Neuronal stem cell (in vitro differentiated cells): ENCODE measurements at regions not wholly inside any gene's neighbourhood (a gene's known extent, or its start where the extent isn't known, plus 50 kb on each side); places are given as distances from the start of the nearest gene placed in this dataset.

ENCODE experiments used
- DNase-seq: peaks from one replicate; pipeline ENCODE4 v3.0.0-alpha.2; 2013; ENCODE audit warnings: low spot score
- H2AFZ ChIP-seq: one replicate; pipeline ENCODE4 v1.6.1; 2013; ENCODE audit warnings: mild to moderate bottlenecking, low read length, inconsistent platforms
- H2AK5ac ChIP-seq: 2 replicates; pipeline ENCODE4 v1.6.1; 2013; ENCODE audit warnings: low read depth, mild to moderate bottlenecking, inconsistent platforms, low read length, moderate library complexity, mixed read lengths
- H2BK120ac ChIP-seq: 2 replicates; pipeline ENCODE4 v1.6.1; 2013; ENCODE audit warnings: low read depth, mild to moderate bottlenecking, inconsistent platforms, low read length, moderate library complexity, mixed read lengths
- H2BK12ac ChIP-seq: one replicate; pipeline ENCODE4 v1.6.1; 2013; ENCODE audit warnings: low read length, inconsistent platforms
- H2BK15ac ChIP-seq: 2 replicates; pipeline ENCODE4 v1.6.1; 2013; ENCODE audit warnings: mild to moderate bottlenecking, low read length, inconsistent platforms, mixed read lengths
- H2BK5ac ChIP-seq: one replicate; pipeline ENCODE4 v1.6.1; 2013; ENCODE audit warnings: inconsistent platforms, mild to moderate bottlenecking, low read length, moderate library complexity
- H3K14ac ChIP-seq: one replicate; pipeline ENCODE4 v1.6.1; 2013; ENCODE audit warnings: low read length, inconsistent platforms
- H3K18ac ChIP-seq: 2 replicates; pipeline ENCODE4 v1.6.1; 2013; ENCODE audit warnings: low read length, inconsistent platforms
- H3K23ac ChIP-seq: 2 replicates; pipeline ENCODE4 v1.6.1; 2013; ENCODE audit warnings: low read depth, mild to moderate bottlenecking, mixed read lengths, low read length, inconsistent platforms; ENCODE audit not compliant: poor library complexity
- H3K27ac ChIP-seq: replicated peaks from 3 replicates; pipeline ENCODE4 v1.5.1; 2013; ENCODE audit warnings: low read length, inconsistent platforms
- H3K27me3 ChIP-seq, 3 experiments: 2 replicates each; pipeline ENCODE4 v1.6.1; 2013; ENCODE audit warnings: low read length in 3 of 3, mild to moderate bottlenecking in 2 of 3, inconsistent platforms in 1 of 3, low read depth in 1 of 3, mixed read lengths in 1 of 3, moderate library complexity in 1 of 3; ENCODE audit not compliant: control insufficient read depth in 3 of 3, insufficient read depth in 3 of 3
- H3K36me3 ChIP-seq, 2 donors: replicated peaks in 1 of 2; 2 replicates each; pipeline ENCODE4 v1.6.1; 2013; ENCODE audit warnings: low read length in 2 of 2; ENCODE audit not compliant: control insufficient read depth in 2 of 2, insufficient read depth in 2 of 2
- H3K4ac ChIP-seq: 2 replicates; pipeline ENCODE4 v1.6.1; 2013; ENCODE audit warnings: inconsistent platforms, mild to moderate bottlenecking, low read length, moderate library complexity
- H3K4me1 ChIP-seq, 2 donors: 1 replicate in 1 of 2; 2 replicates in 1 of 2; pipeline ENCODE4 v1.6.1; 2013; ENCODE audit warnings: low read length in 2 of 2, low read depth in 1 of 2; ENCODE audit not compliant: control insufficient read depth in 2 of 2, insufficient read depth in 1 of 2
- H3K4me2 ChIP-seq: one replicate; pipeline ENCODE4 v1.6.1; 2013; ENCODE audit warnings: mild to moderate bottlenecking, low read length, inconsistent platforms; ENCODE audit not compliant: insufficient read depth, poor library complexity, severe bottlenecking
- H3K4me3 ChIP-seq, 2 donors: 2 replicates each; pipeline ENCODE4 v1.5.1; 2013; ENCODE audit warnings: low read length in 2 of 2, mild to moderate bottlenecking in 2 of 2, inconsistent platforms in 1 of 2, moderate library complexity in 1 of 2
- H3K79me1 ChIP-seq: one replicate; pipeline ENCODE4 v1.6.1; 2013; ENCODE audit warnings: low read depth, mild to moderate bottlenecking, inconsistent platforms, low read length, moderate library complexity
- H3K9ac ChIP-seq: one replicate; pipeline ENCODE4 v1.6.1; 2013; ENCODE audit warnings: mild to moderate bottlenecking, low read depth, low read length, inconsistent platforms; ENCODE audit not compliant: poor library complexity
- H3K9me3 ChIP-seq, 2 donors: replicated peaks in 1 of 2; 2 replicates each; pipeline versions ENCODE3 to v1.6.1; 2013; ENCODE audit warnings: low read length in 2 of 2, mild to moderate bottlenecking in 2 of 2, inconsistent platforms in 1 of 2, low read depth in 1 of 2, mixed read lengths in 1 of 2, moderate library complexity in 1 of 2; ENCODE audit not compliant: control insufficient read depth in 2 of 2, insufficient read depth in 1 of 2
- H4K8ac ChIP-seq: one replicate; pipeline ENCODE4 v1.6.1; 2013; ENCODE audit warnings: low read depth, mild to moderate bottlenecking, inconsistent platforms, low read length, moderate library complexity
- H4K91ac ChIP-seq: one replicate; pipeline ENCODE4 v1.6.1; 2013; ENCODE audit warnings: low read length, low read depth, mild to moderate bottlenecking, inconsistent platforms; ENCODE audit not compliant: poor library complexity
- WGBS, 2 donors: extraction: QIAGEN DNeasy Blood & Tissue Kit; methylation state at CpG; one replicate each; pipeline ENCODE4 v1.1.7; 2013; ENCODE audit warnings: missing lambda C conversion rate in 2 of 2, mixed read lengths in 1 of 2; ENCODE audit not compliant: insufficient read length in 2 of 2, insufficient replicate concordance in 1 of 2; ENCODE audit errors: extremely low coverage in 2 of 2; 5-methylcytosine and 5-hydroxymethylcytosine counted together

DNA sequence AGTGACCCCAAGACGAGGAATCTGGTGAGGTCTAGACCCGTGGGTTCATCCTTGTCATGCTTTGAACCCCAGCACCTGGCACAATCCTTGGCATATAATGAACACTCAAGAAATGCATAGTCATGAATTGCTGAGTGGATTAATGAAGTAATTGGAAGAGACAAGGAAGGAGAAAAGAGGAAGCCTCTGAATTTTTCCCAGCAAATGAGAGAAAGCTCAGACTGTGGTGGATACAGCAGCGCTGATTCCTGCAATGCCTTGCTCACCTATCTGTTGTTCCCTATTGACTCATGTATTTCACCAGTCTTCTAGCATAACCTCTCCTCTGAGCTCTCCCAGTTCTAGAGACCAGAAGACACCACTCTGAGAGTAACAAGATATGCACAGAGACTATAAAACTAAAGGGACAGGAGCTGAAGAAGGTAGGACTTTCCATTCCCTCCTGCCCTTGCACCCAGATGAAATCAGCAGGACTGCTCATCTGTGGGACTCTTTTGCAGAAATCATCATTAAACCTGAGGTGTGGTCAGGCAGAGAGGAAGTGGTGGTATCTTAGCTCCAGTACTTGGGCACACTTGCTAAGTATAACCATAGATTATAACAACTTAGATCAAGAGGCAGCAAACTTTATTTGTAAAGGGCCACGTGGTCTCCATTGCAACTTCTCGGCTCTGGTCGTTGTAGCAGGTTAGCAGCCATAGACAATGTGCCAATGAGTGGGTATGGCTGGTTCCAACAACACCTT lies 102.8 kb downstream of the MAF start:
- WGBS, 2 donors: no CpG with 5 or more reads among the region's 6 CpGs
- no peak overlapping the region for H2AK5ac ChIP-seq
- H2BK15ac ChIP-seq: no peak overlapping the region
- no peak overlapping the region for H3K4me2 ChIP-seq
- H2AFZ ChIP-seq: no peak overlapping the region
- H3K27me3 ChIP-seq: no peaks in the 10 kb centered on the region
- H3K4me3 ChIP-seq: no peak overlapping the region
- no peaks in the 10 kb centered on the region for H3K9me3 ChIP-seq
- no peak overlapping the region for H3K4ac ChIP-seq
- no peak overlapping the region for H3K23ac ChIP-seq
- H3K14ac ChIP-seq: no peak overlapping the region
- H3K9ac ChIP-seq: no peak overlapping the region
- H3K18ac ChIP-seq: no peak overlapping the region
- H3K36me3 ChIP-seq: no peaks in the 10 kb centered on the region
- no peak overlapping the region for H2BK120ac ChIP-seq
- no peak overlapping the region for H4K91ac ChIP-seq
- no peak for DNase-seq
- H2BK5ac ChIP-seq: no peak overlapping the region
- no peaks in the 10 kb centered on the region for H3K79me1 ChIP-seq
- no peak overlapping the region for H4K8ac ChIP-seq
- H2BK12ac ChIP-seq: no peak overlapping the region
- H3K27ac ChIP-seq: no peak overlapping the region
- no peaks in the 10 kb centered on the region for H3K4me1 ChIP-seq

DNA sequence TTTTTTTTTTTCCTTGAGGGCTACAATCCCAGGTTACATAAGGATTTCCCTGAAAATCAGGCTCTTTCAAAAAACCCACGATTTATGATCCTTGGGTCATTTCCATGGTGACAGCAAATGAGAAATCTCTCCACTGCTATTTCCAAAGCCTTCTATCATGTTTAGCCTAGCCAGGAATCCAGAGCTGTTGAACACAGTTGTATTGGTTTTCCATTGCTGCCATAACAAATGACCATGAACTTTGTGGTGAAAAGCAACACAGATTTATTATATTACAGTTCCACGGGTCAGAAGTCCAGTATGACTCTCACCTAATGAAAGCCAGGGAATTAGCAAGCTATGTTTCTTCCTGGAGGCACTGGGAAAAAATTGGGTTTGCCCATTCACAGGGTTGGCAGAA lies 106.6 kb downstream of the MAF start:
- DNase-seq: no peak
- Histone ChIP-seq H3K9me3 (no peaks in the 10 kb centered on the region), H3K36me3 (no peaks in the 10 kb centered on the region), H3K4ac (no peak overlapping the region), H3K27me3 (peaks cover 0 to 5% (median 0%) of the 10 kb centered on the region in 3 experiments), H3K23ac (no peak overlapping the region), H4K91ac (no peak overlapping the region), H2BK120ac (no peak overlapping the region), H3K27ac (no peak overlapping the region), H3K14ac (no peak overlapping the region), H2BK15ac (no peak overlapping the region), H3K4me2 (no peak overlapping the region), H2AK5ac (no peak overlapping the region), H3K4me3 (no peak overlapping the region), H4K8ac (no peak overlapping the region), H3K4me1 (no peaks in the 10 kb centered on the region), H2BK12ac (no peak overlapping the region), H2AFZ (no peak overlapping the region), H2BK5ac (no peak overlapping the region), H3K79me1 (no peaks in the 10 kb centered on the region), H3K18ac (no peak overlapping the region), H3K9ac (no peak overlapping the region)
- WGBS, 2 donors: no CpG with 5 or more reads among the region's 2 CpGs

DNA sequence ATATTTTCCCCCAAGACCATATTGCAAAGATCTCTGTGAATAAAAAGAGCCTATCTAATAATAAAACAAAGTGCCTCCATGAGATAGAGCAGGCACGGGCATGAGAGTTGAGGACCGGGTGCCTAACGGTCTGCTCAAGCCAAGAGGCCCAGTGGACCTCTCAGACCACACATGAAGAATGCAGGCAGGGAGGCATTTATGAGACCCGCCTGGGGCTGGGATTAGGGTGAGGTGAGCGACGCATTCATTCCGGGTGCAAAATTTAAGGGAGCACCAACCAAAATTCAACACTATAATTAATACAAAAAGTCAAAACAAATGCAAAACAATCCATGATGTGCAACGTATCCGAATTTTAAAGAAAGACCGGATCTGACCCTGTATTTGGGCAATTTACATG lies 108.5 kb downstream of the MAF start:
- H3K4me2 ChIP-seq: no peak overlapping the region
- no peak overlapping the region for H2BK5ac ChIP-seq
- H4K8ac ChIP-seq: no peak overlapping the region
- no peak overlapping the region for H2BK12ac ChIP-seq
- H2AK5ac ChIP-seq: no peak overlapping the region
- no peak overlapping the region for H3K23ac ChIP-seq
- no peak overlapping the region for H2AFZ ChIP-seq
- no peak overlapping the region for H3K9ac ChIP-seq
- peaks cover 0 to 5% (median 0%) of the 10 kb centered on the region in 3 experiments for H3K27me3 ChIP-seq
- WGBS, 2 donors: no CpG with 5 or more reads among the region's 10 CpGs
- H3K27ac ChIP-seq: no peak overlapping the region
- no peaks in the 10 kb centered on the region for H3K9me3 ChIP-seq
- no peak overlapping the region for H3K4ac ChIP-seq
- no peak overlapping the region for H3K4me3 ChIP-seq
- H3K14ac ChIP-seq: no peak overlapping the region
- H3K36me3 ChIP-seq: no peaks in the 10 kb centered on the region
- no peak overlapping the region for H2BK120ac ChIP-seq
- no peak overlapping the region for H2BK15ac ChIP-seq
- H4K91ac ChIP-seq: no peak overlapping the region
- DNase-seq: no peak
- no peak overlapping the region for H3K18ac ChIP-seq
- H3K79me1 ChIP-seq: no peaks in the 10 kb centered on the region
- H3K4me1 ChIP-seq: no peaks in the 10 kb centered on the region

DNA sequence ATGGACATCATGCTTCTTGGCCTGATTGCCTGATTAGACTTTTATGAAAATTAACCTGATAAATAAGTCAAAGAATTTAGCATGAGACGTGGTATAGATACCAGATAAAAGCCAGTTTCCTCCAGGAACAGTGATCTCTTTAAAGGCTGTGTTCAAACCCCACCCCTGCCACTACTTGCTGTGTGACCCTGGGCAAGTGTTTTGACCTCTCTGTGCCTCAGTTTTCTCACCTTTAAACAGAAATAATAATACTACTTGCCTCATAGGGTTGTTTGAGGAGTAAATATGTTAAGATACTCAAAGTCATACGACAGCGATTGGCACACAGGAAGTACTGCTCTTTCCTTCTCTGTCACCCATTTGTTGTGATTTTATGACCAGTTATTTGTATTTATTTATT lies 115.5 kb downstream of the MAF start:
- Histone ChIP-seq H3K4ac (no peak overlapping the region), H3K23ac (no peak overlapping the region), H2BK15ac (no peak overlapping the region), H4K91ac (no peak overlapping the region), H2BK12ac (no peak overlapping the region), H3K36me3 (no peaks in the 10 kb centered on the region), H3K14ac (no peak overlapping the region), H3K79me1 (no peaks in the 10 kb centered on the region), H2BK120ac (no peak overlapping the region), H3K27me3 (peaks cover 0 to 8% (median 0%) of the 10 kb centered on the region in 3 experiments), H3K18ac (no peak overlapping the region), H3K4me3 (no peak overlapping the region), H3K4me1 (peaks cover 0 to 2% of the 10 kb centered on the region in 2 donors), H4K8ac (no peak overlapping the region), H3K9me3 (no peaks in the 10 kb centered on the region), H3K27ac (no peak overlapping the region), H3K9ac (no peak overlapping the region), H2BK5ac (no peak overlapping the region), H3K4me2 (no peak overlapping the region), H2AFZ (no peak overlapping the region), H2AK5ac (no peak overlapping the region)
- no CpG with 5 or more reads among the region's 3 CpGs for WGBS, 2 donors
- DNase-seq: no peak
